MG63 (cell line): ENCODE measurements at regions not wholly inside any gene's neighbourhood (a gene's known extent, or its start where the extent isn't known, plus 50 kb on each side); places are given as distances from the start of the nearest gene placed in this dataset.
A peak's percentile ranks its signal among the peaks of the same experiment; 100 is the strongest.
"Not testable (repeated sequence)": the region's sequence is repeated elsewhere in the genome, so short reads cannot be mapped to it uniquely, and the experiment has no call there.

ENCODE experiments used
- DNase-seq: peaks from one replicate; pipeline ENCODE4 v3.0.0-alpha.2; 2020
- H3K27me3 ChIP-seq: fragments of 250-450 bp; sonication (Bioruptor Pico); 2 replicates; pipeline ENCODE4 v1.5.1; 2020; ENCODE audit warnings: mild to moderate bottlenecking, moderate library complexity
- H3K36me3 ChIP-seq: fragments of 250-450 bp; sonication (Bioruptor Pico); 2 replicates; pipeline ENCODE4 v1.5.1; 2020; ENCODE audit warnings: mild to moderate bottlenecking, moderate library complexity
- H3K4me3 ChIP-seq: fragments of 250-450 bp; sonication (Bioruptor Pico); 2 replicates; pipeline ENCODE4 v1.5.1; 2020; ENCODE audit warnings: mild to moderate bottlenecking, moderate library complexity
- H3K9me3 ChIP-seq: fragments of 250-450 bp; sonication (Bioruptor Pico); 2 replicates; pipeline ENCODE4 v1.5.1; 2020; ENCODE audit warnings: mild to moderate bottlenecking, moderate library complexity

GRCh38 chr20:30484009-30484748 lies 773.3 kb upstream of the DEFB115 start:
- Histone ChIP-seq H3K27me3 (no peaks in the 10 kb centered on the region), H3K9me3 (no peaks in the 10 kb centered on the region), H3K36me3 (no peaks in the 10 kb centered on the region), H3K4me3 (no peak overlapping the region)
- no peak for DNase-seq

GRCh38 chr20:30484749-30485070 lies 772.8 kb upstream of the DEFB115 start:
- no peaks in the 10 kb centered on the region for H3K9me3 ChIP-seq

GRCh38 chr20:30485331-30486102 lies 771.9 kb upstream of the DEFB115 start:
- Histone ChIP-seq H3K36me3 (no peaks in the 10 kb centered on the region), H3K4me3 (no peak overlapping the region), H3K27me3 (no peaks in the 10 kb centered on the region), H3K9me3 (no peaks in the 10 kb centered on the region)
- DNase-seq: no peak

More at GRCh38 chr20:30484749-30485070, 772.8 kb upstream of the DEFB115 start:
- no peak for DNase-seq
- H3K27me3 ChIP-seq: no peaks in the 10 kb centered on the region
- H3K36me3 ChIP-seq: no peaks in the 10 kb centered on the region
- no peak overlapping the region for H3K4me3 ChIP-seq

- no peaks in the 10 kb centered on the region for H3K27me3 ChIP-seq
- no peaks in the 10 kb centered on the region for H3K36me3 ChIP-seq
- H3K9me3 ChIP-seq: no peaks in the 10 kb centered on the region
- H3K4me3 ChIP-seq: no peak overlapping the region
- DNase-seq: no peak
These were observed 771.4 kb upstream of the DEFB115 start for GRCh38 chr20:30486103-30486478.

GRCh38 chr20:30487461-30487860 lies 770.0 kb upstream of the DEFB115 start:
- H3K9me3 ChIP-seq, DNase-seq, H3K27me3 ChIP-seq: not testable (repeated sequence)

GRCh38 chr20:30487947-30488926 lies 769.2 kb upstream of the DEFB115 start:
- Histone ChIP-seq H3K36me3 (no peaks in the 10 kb centered on the region), H3K4me3 (no peak overlapping the region; the same call in 1 of the 2 replicates), H3K27me3 (no peaks in the 10 kb centered on the region), H3K9me3 (no peaks in the 10 kb centered on the region)
- DNase-seq: no peak

More at GRCh38 chr20:30487461-30487860, 770.0 kb upstream of the DEFB115 start:
- H3K4me3 ChIP-seq, H3K36me3 ChIP-seq: not testable (repeated sequence)

GRCh38 chr20:30488941-30489613 lies 768.4 kb upstream of the DEFB115 start:
- no peaks in the 10 kb centered on the region for H3K9me3 ChIP-seq
- H3K27me3 ChIP-seq: no peaks in the 10 kb centered on the region
- no peak for DNase-seq
- H3K36me3 ChIP-seq: no peaks in the 10 kb centered on the region
- H3K4me3 ChIP-seq: no peak overlapping the region; the same call in 1 of the 2 replicates

GRCh38 chr20:30489614-30490003 lies 767.9 kb upstream of the DEFB115 start:
- Histone ChIP-seq H3K4me3 (no peak overlapping the region), H3K36me3 (no peaks in the 10 kb centered on the region), H3K27me3 (no peaks in the 10 kb centered on the region), H3K9me3 (no peaks in the 10 kb centered on the region)
- no peak for DNase-seq

- DNase-seq: no peak
- Histone ChIP-seq H3K27me3 (no peaks in the 10 kb centered on the region), H3K4me3 (no peak overlapping the region), H3K9me3 (no peaks in the 10 kb centered on the region), H3K36me3 (no peaks in the 10 kb centered on the region)
These were observed 766.4 kb upstream of the DEFB115 start for GRCh38 chr20:30491016-30491415.

GRCh38 chr20:30496656-30497055 lies 760.8 kb upstream of the DEFB115 start:
- not testable (repeated sequence) for DNase-seq, H3K9me3 ChIP-seq, H3K36me3 ChIP-seq, H3K27me3 ChIP-seq, H3K4me3 ChIP-seq

GRCh38 chr20:30497191-30497590 lies 760.3 kb upstream of the DEFB115 start:
- not testable (repeated sequence) for H3K36me3 ChIP-seq, H3K4me3 ChIP-seq, DNase-seq, H3K9me3 ChIP-seq, H3K27me3 ChIP-seq

- no peak for DNase-seq
- H3K36me3 ChIP-seq: no peaks in the 10 kb centered on the region
- no peak overlapping the region for H3K4me3 ChIP-seq
- no peaks in the 10 kb centered on the region; the same call in 1 of the 2 replicates for H3K27me3 ChIP-seq
- H3K9me3 ChIP-seq: no peaks in the 10 kb centered on the region
These were observed 758.3 kb upstream of the DEFB115 start for GRCh38 chr20:30499123-30499522.

GRCh38 chr20:30499716-30500446 lies 757.6 kb upstream of the DEFB115 start:
- not testable (repeated sequence) for H3K9me3 ChIP-seq, H3K4me3 ChIP-seq, H3K27me3 ChIP-seq, DNase-seq, H3K36me3 ChIP-seq

GRCh38 chr20:30500447-30500820 lies 757.0 kb upstream of the DEFB115 start:
- DNase-seq: peak; percentile 12
- H3K9me3 ChIP-seq, H3K36me3 ChIP-seq, H3K27me3 ChIP-seq, H3K4me3 ChIP-seq: not testable (repeated sequence)

GRCh38 chr20:30500829-30501440 lies 756.5 kb upstream of the DEFB115 start:
- no peaks in the 10 kb centered on the region; the same call in 1 of the 2 replicates for H3K27me3 ChIP-seq
- H3K4me3 ChIP-seq: no peak overlapping the region
- H3K36me3 ChIP-seq: no peaks in the 10 kb centered on the region
- H3K9me3 ChIP-seq: no peaks in the 10 kb centered on the region
- DNase-seq: no peak

GRCh38 chr20:30502670-30503069 lies 754.8 kb upstream of the DEFB115 start:
- Histone ChIP-seq H3K4me3 (no peak overlapping the region), H3K27me3 (no peaks in the 10 kb centered on the region; the same call in 1 of the 2 replicates), H3K36me3 (no peaks in the 10 kb centered on the region), H3K9me3 (no peaks in the 10 kb centered on the region)
- DNase-seq: no peak
